ENCODE measurements at regions not wholly inside any gene's neighbourhood (a gene's known extent, or its start where the extent isn't known, plus 50 kb on each side); places are given as distances from the start of the nearest gene placed in this dataset.
"Not testable (repeated sequence)": the region's sequence is repeated elsewhere in the genome, so short reads cannot be mapped to it uniquely, and the experiment has no call there.

DNA sequence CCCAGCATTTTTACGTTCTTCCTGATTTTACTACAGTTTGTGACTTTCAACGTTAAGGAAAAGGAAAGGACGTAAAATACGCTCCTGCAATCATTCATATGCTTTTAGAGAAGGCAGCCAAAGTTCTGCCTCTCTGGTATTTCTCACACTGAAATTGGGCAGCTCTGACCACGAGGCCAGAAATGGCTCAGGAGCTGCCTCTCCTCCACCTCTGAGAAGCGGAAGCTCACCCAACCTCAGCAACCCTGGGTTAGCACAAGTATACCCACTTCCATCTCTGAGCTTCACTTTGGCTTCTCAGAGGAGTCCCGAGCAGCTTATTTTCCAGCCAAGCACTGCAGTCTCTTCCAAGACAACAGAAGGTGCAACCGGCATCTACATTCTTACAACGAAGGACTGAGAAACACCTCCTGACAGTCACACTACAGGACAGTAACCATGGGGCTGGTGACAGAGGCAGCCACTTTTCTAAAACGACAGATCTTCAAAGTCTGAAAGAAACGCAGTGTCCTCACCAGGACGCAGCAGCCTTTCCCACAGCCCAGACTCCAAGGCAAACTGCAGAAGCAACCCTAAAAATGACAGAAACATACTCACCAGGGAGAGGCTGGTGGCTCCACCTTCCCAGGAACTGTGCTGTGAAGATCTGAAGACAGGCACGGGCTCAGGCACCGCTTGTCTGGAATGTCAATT lies 373.7 kb downstream of the BCL2L11 start:
- Histone ChIP-seq H3K4me3 (peak overlapping the region; percentile 59), H3K27ac (peak overlapping the region; percentile 69 to 91)
- not testable (repeated sequence) for DNase-seq (ENCODE audit: low spot score)

GRCh38 chr2:111494981-111495315 lies 374.2 kb downstream of the BCL2L11 start:
- Histone ChIP-seq H3K27ac (peak overlapping the region; percentile 69 to 91), H3K4me3 (peak overlapping the region; percentile 59)
- not testable (repeated sequence) for DNase-seq (ENCODE audit: low spot score)

DNA sequence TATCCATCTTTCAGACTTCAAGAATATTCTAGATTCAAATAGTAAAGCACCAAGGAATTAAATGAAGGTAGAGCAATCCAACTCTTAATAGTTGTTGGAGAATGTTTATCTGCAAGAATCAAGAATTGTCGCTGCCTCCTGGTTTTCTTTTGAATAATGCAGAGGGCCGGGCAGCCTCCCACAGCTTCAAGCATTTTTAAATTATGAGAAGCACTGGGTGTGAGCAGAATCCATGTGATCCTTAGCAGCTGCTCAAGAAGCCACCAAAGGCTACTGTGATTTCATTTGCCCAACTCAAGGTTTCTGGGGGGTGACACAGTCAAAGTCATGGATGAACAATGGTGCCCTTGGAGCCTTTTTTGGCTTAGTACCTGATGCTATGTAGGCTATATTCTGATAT lies 374.9 kb downstream of the BCL2L11 start:
- DNase-seq (ENCODE audit: low spot score); H3K4me3 ChIP-seq: not testable (repeated sequence)
- H3K27ac ChIP-seq = peak overlapping the region in 1 of 2 donors; percentile 82

DNA sequence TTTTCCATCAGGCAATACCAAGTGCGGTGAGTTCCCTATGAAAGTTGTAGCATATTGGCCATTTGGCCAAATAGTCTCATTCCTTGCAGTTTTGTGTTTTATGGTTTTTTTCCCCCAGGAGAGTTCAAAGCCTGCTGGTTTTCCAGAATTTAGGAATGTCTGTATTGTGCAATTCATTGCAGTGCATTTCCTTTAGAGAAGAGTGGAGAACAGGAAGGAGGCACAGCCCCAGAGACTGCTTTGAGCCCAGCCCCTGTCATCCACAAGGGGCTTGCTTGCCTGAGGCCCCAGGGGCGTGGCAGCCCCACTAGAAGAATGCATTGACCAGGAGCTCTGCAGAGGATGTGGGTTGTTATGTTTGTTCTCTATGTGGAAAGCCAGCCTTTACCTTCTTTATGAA lies 375.5 kb downstream of the BCL2L11 start:
- H3K4me3 ChIP-seq; DNase-seq (ENCODE audit: low spot score): not testable (repeated sequence)
- peak overlapping the region in 1 of 2 donors; percentile 82 for H3K27ac ChIP-seq

- H3K27ac ChIP-seq = peak overlapping the region in 1 of 2 donors; percentile 58
- not testable (repeated sequence) for H3K4me3 ChIP-seq; DNase-seq (ENCODE audit: low spot score)
Measured at GRCh38 chr2:111496860-111497259, 376.1 kb downstream of the BCL2L11 start.

GRCh38 chr2:111497270-111497669 lies 376.6 kb downstream of the BCL2L11 start:
- not testable (repeated sequence) for H3K4me3 ChIP-seq; H3K27ac ChIP-seq; DNase-seq (ENCODE audit: low spot score)

- not testable (repeated sequence) for H3K27ac ChIP-seq; H3K4me3 ChIP-seq; DNase-seq (ENCODE audit: low spot score)
Measured at GRCh38 chr2:111500536-111501062, 379.9 kb downstream of the BCL2L11 start.

DNA sequence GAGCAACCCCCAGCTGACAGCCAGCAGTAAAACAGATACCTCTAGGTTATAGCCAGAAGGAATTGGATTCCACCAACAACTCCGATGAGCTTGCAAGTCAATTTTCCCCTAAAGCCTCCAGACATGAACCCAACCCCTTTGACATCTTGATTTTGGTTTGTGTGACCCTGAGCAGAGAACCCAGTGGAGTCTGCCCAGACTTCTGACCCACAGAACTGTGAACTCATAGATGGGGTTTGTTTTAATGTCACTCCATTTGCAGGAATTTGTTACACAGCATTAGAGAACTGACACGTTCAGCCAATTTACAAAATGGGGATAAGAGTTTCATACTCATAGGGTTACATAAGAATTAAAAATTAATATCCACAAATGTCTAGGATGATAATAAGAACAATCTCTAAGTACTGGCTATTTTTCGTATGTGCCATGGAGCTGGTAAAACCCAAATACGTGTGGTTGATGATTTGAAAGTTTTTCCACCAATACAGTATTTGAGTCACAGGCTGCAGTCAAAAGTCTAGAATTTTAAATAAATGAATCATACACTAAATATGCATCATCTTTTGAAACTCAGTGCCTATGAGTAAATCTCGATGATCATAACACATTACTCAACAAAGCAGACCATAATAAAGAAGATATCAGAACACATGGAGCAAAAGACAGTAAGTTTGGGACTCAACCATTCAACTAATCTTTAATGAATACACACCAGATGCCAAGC lies 380.0 kb downstream of the ANAPC1 start:
- H3K27ac ChIP-seq; H3K4me3 ChIP-seq; DNase-seq (ENCODE audit: low spot score): not testable (repeated sequence)

DNA sequence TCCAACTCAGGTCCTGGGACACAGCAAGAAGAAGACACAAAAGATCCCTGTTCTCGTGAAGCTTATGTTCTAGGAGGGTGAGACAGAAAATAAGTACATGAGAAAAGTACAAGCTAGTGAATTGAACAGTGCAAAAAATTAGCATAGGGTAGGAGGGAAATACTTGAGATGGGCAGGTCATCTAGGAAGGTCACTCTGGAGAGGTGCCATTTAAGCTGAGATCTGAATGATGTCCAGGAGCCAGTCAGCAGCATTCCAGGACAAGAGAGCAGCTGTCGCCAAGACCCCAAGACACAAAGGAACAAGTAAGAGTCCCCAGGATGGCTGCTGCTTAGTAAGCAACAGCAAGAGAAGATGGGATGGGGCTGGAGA lies 379.4 kb downstream of the ANAPC1 start:
- DNase-seq (ENCODE audit: low spot score); H3K4me3 ChIP-seq; H3K27ac ChIP-seq: not testable (repeated sequence)

- H3K27ac ChIP-seq; H3K4me3 ChIP-seq; DNase-seq (ENCODE audit: low spot score): not testable (repeated sequence)
Measured at GRCh38 chr2:111505267-111505666, 378.7 kb downstream of the ANAPC1 start.

- not testable (repeated sequence) for H3K27ac ChIP-seq; H3K4me3 ChIP-seq; DNase-seq (ENCODE audit: low spot score)
Measured at GRCh38 chr2:111506936-111507335, 377.1 kb downstream of the ANAPC1 start.

DNA sequence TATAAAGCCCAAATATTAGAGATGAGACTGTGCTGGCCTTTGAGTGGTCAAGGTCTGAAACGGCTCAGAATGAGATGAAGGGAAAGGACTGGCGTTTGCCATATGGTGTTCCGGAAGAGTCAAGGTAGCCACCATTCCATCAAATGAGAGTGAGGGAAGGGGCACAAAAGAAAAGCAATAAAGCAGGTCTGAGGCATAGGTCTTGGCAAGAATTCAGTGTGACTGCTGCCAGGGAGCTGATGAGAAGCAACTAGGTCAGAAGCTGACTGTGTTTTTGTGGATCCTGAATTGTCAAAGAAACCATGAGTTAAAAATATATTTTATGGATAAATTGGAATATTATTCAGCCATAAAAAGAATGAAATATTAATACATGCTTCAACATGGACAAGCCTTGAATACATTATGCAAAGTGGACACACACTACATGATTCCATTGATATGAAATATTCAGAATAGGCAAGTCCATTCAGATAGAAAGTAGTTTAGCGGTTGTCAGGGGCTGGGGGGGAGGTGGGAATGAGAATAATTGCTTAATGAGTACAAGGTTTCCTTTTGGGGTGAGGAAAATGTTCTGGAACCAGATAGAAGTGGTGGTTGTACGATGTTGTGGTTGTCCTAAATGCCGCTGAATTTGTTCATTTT lies 374.6 kb downstream of the ANAPC1 start:
- H3K27ac ChIP-seq; DNase-seq (ENCODE audit: low spot score); H3K4me3 ChIP-seq: not testable (repeated sequence)

GRCh38 chr2:111510384-111510783 lies 373.6 kb downstream of the ANAPC1 start:
- H3K27ac ChIP-seq; DNase-seq (ENCODE audit: low spot score); H3K4me3 ChIP-seq: not testable (repeated sequence)

GRCh38 chr2:111511062-111511461 lies 372.9 kb downstream of the ANAPC1 start:
- H3K27ac ChIP-seq; DNase-seq (ENCODE audit: low spot score); H3K4me3 ChIP-seq: not testable (repeated sequence)

GRCh38 chr2:111512378-111512777 lies 371.6 kb downstream of the ANAPC1 start:
- H3K4me3 ChIP-seq; DNase-seq (ENCODE audit: low spot score); H3K27ac ChIP-seq: not testable (repeated sequence)

- DNase-seq (ENCODE audit: low spot score); H3K4me3 ChIP-seq; H3K27ac ChIP-seq: not testable (repeated sequence)
Measured at GRCh38 chr2:111514138-111514537, 369.9 kb downstream of the ANAPC1 start.

GRCh38 chr2:111517050-111517720 lies 366.8 kb downstream of the ANAPC1 start:
- not testable (repeated sequence) for DNase-seq (ENCODE audit: low spot score); H3K4me3 ChIP-seq; H3K27ac ChIP-seq

DNA sequence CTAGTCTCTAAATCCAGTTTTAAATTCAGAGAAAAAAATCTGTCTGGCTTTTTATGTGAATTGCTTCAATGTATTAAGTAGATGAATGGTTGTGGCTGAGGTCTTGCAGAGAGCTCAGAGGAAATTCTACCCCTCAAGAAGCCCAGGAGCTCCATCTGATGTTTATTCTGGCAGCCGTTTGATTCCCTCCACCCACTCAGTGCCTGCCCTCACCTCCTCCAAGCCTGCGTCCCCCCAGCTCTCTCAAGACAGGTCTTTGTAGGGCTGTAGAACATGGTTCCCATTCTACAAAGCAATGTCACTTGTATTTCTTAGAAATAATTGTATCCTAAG lies 366.3 kb downstream of the ANAPC1 start:
- not testable (repeated sequence) for H3K4me3 ChIP-seq; H3K27ac ChIP-seq; DNase-seq (ENCODE audit: low spot score)

Data from coronary artery (tissue), 2 donors.